CD8-positive, alpha-beta memory T cell (primary cell): ENCODE measurements at regions not wholly inside any gene's neighbourhood (a gene's known extent, or its start where the extent isn't known, plus 50 kb on each side); places are given as distances from the start of the nearest gene placed in this dataset.

Source experiments
- CTCF ChIA-PET: fragments of 350-600 bp; sonication (Branson Sonifier 250); formaldehyde crosslinking; loops from one replicate; lab custom pipeline; 2021; ENCODE audit warnings: antibody characterized with exemption; lab: Charles Lee
- POLR2A ChIA-PET: fragments of 350-600 bp; sonication (Branson Sonifier 250); formaldehyde crosslinking; loops from one replicate; lab custom pipeline; 2021; ENCODE audit warnings: antibody characterized with exemption; lab: Charles Lee
- DNase-seq, 5 donors: peaks; one replicate each; pipeline versions ENCODE4 v3.0.0 to v3.0.0-alpha.2; 2020 to 2022; ENCODE audit warnings: mixed read lengths in 1 of 5
- H3K27ac ChIP-seq: one replicate; pipeline ENCODE4 v1.7.0; 2013; ENCODE audit warnings: low read depth, mild to moderate bottlenecking, low read length, moderate library complexity
- H3K27me3 ChIP-seq: 2 replicates; pipeline ENCODE4 v1.7.0; 2013; ENCODE audit warnings: low read length, mild to moderate bottlenecking; ENCODE audit not compliant: insufficient read depth, poor library complexity, severe bottlenecking
- H3K36me3 ChIP-seq: 2 replicates; pipeline ENCODE4 v1.7.0; 2013; ENCODE audit warnings: mild to moderate bottlenecking, low read length, moderate library complexity; ENCODE audit not compliant: insufficient read depth
- H3K4me1 ChIP-seq: 2 replicates; pipeline ENCODE4 v1.7.0; 2013; ENCODE audit warnings: mild to moderate bottlenecking, low read length, moderate library complexity; ENCODE audit not compliant: insufficient read depth
- H3K4me3 ChIP-seq: 2 replicates; pipeline ENCODE4 v1.7.0; 2013; ENCODE audit warnings: mild to moderate bottlenecking, low read length
- H3K9me3 ChIP-seq: 2 replicates; pipeline ENCODE4 v1.7.0; 2013; ENCODE audit warnings: mild to moderate bottlenecking, low read length
- H3K27ac Mint-ChIP-seq, 8 donors: one replicate each; pipeline ENCODE4 v1.8.0; 2020 to 2021; ENCODE audit warnings: mixed read lengths in 8 of 8, mild to moderate bottlenecking in 6 of 8, inconsistent platforms in 3 of 8, moderate library complexity in 3 of 8
- H3K27me3 Mint-ChIP-seq, 2 donors: one replicate each; pipeline ENCODE4 v1.8.0; 2020 to 2021; ENCODE audit warnings: mixed read lengths in 2 of 2, mild to moderate bottlenecking in 1 of 2, moderate library complexity in 1 of 2
- H3K36me3 Mint-ChIP-seq, 3 donors: one replicate each; pipeline ENCODE4 v1.8.0; 2020 to 2021; ENCODE audit warnings: mixed read lengths in 3 of 3, inconsistent platforms in 1 of 3, mild to moderate bottlenecking in 1 of 3
- H3K4me1 Mint-ChIP-seq, 3 donors: one replicate each; pipeline ENCODE4 v1.8.0; 2020 to 2021; ENCODE audit warnings: mixed read lengths in 3 of 3, inconsistent platforms in 1 of 3, mild to moderate bottlenecking in 1 of 3
- H3K4me3 Mint-ChIP-seq, 7 donors: one replicate each; pipeline ENCODE4 v1.8.0; 2020 to 2021; ENCODE audit warnings: mixed read lengths in 7 of 7, mild to moderate bottlenecking in 6 of 7, moderate library complexity in 4 of 7, inconsistent platforms in 2 of 7
- H3K9me3 Mint-ChIP-seq, 5 donors: one replicate each; pipeline ENCODE4 v1.8.0; 2020 to 2022; ENCODE audit warnings: mixed read lengths in 5 of 5, mild to moderate bottlenecking in 3 of 5, moderate library complexity in 2 of 5, inconsistent platforms in 1 of 5

DNA sequence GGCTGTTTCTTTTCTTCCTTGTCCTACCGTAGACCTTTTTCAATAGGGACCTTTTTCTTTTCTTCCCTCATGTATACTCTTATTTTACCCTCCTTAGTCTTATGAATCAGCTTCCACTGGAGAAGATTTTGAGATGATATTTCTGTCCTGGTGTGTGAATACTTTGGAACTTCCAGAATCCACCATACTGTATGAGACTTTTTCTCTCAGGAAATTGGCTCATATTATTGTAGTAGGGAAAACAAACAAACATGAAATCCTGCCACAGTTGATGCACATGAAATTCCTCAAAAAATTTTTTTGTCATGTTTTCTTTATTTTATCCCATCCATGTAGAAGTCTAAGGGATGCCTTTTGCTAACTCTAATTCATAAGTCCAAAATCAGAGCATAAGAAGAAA is 289.3 kb upstream of the PLSCR5 start:
- Mint-ChIP-seq H3K4me1 (no peaks in the 10 kb centered on the region), H3K27ac (no peak overlapping the region), H3K36me3 (no peaks in the 10 kb centered on the region), H3K4me3 (no peak overlapping the region), H3K9me3 (peaks cover 3 to 13% (median 4%) of the 10 kb centered on the region in 5 donors), H3K27me3 (no peaks in the 10 kb centered on the region)
- Histone ChIP-seq H3K27me3 (no peaks in the 10 kb centered on the region), H3K9me3 (no peaks in the 10 kb centered on the region), H3K4me3 (no peak overlapping the region), H3K36me3 (no peaks in the 10 kb centered on the region), H3K27ac (no peak overlapping the region), H3K4me1 (no peaks in the 10 kb centered on the region)
- ChIA-PET POLR2A (no interaction called here), CTCF (no interaction called here)
- DNase-seq, result no peak

DNA sequence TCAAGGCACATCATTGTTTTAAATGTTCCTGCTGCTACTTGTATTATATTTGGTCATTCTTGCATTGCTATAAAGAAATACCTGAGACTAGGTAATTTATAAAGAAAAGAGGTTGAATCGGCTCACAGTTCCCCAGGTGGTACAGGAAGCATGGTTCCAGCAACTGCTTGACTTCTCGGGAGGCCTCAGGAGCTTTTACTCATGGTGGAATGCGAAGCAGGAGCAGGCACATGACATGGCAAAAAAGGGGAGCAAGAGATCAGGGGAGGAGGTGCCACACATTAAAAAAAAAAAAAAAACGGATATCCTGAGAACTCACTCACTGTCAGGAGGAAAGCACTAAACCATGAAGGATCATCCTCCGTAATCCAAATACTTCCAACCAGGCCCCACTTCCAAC is 286.9 kb upstream of the PLSCR5 start:
- no peaks in the 10 kb centered on the region for H3K36me3 ChIP-seq
- no peaks in the 10 kb centered on the region for H3K27me3 Mint-ChIP-seq

DNA sequence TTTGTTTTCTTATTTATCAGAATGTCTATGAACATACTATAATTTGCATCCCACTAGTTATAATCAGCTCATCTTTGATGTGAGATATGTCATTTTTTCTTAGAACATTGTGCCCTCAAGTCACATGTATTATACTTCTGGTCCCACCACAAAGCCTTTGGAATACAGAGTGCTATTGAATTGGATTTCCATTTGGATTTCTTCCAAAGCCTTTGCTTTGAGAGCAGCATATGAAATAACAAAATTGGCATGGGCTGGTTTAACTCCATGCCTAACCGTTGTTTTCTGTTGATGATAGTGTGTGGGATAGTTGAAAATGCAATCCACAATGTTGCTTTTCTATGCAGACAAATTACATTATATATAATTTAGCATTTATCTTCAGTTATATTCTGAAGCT is 284.5 kb upstream of the PLSCR5 start:
- Mint-ChIP-seq H3K27me3 (no peaks in the 10 kb centered on the region), H3K36me3 (no peaks in the 10 kb centered on the region), H3K27ac (no peak overlapping the region), H3K4me1 (no peaks in the 10 kb centered on the region), H3K9me3 (peaks cover 0 to 30% (median 5%) of the 10 kb centered on the region in 5 donors), H3K4me3 (no peak overlapping the region)
- POLR2A ChIA-PET, result no interaction called here
- H3K27me3 ChIP-seq, result no peaks in the 10 kb centered on the region
- H3K9me3 ChIP-seq, result no peaks in the 10 kb centered on the region
- no peaks in the 10 kb centered on the region for H3K36me3 ChIP-seq
- no peaks in the 10 kb centered on the region for H3K4me1 ChIP-seq
- no peak for DNase-seq
- no peak overlapping the region for H3K4me3 ChIP-seq
- CTCF ChIA-PET, result no interaction called here
- no peak overlapping the region for H3K27ac ChIP-seq

More for the DNA sequence above, 286.9 kb upstream of the PLSCR5 start:
- H3K4me1 ChIP-seq, result no peaks in the 10 kb centered on the region
- Mint-ChIP-seq H3K36me3 (no peaks in the 10 kb centered on the region), H3K27ac (no peak overlapping the region), H3K4me1 (no peaks in the 10 kb centered on the region), H3K4me3 (no peak overlapping the region), H3K9me3 (peaks cover 3 to 23% (median 3%) of the 10 kb centered on the region in 5 donors)
- POLR2A ChIA-PET, result no interaction called here
- H3K27ac ChIP-seq, result no peak overlapping the region
- CTCF ChIA-PET, result no interaction called here
- H3K4me3 ChIP-seq, result no peak overlapping the region
- no peak for DNase-seq
- H3K9me3 ChIP-seq, result no peaks in the 10 kb centered on the region
- H3K27me3 ChIP-seq, result no peaks in the 10 kb centered on the region

DNA sequence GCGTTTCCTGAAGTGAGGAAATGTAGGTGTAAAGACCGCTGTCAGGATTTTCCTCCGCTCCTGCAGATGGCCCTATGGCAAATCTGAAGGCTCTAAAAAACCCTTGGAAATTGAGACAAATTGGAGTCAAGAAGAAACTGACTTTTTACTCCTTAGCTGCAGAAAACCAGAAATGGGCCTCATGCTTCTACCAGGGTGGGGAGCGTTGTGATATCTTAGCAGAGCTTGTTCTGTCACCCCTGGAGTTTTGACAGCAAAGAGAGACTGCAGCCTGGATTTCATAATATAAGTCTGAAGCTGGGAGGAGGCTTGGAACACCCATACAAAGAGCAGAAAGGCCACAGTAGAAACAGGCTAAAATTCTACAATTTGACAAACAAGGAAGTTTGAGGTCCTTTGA is 283.0 kb upstream of the PLSCR5 start:
- H3K27me3 Mint-ChIP-seq, result no peaks in the 10 kb centered on the region
- H3K4me1 Mint-ChIP-seq, result no peaks in the 10 kb centered on the region
- Histone ChIP-seq H3K4me3 (no peak overlapping the region), H3K27me3 (no peaks in the 10 kb centered on the region), H3K36me3 (no peaks in the 10 kb centered on the region), H3K9me3 (no peaks in the 10 kb centered on the region), H3K27ac (no peak overlapping the region), H3K4me1 (no peaks in the 10 kb centered on the region)
- H3K9me3 Mint-ChIP-seq, result peaks cover 0 to 30% (median 6%) of the 10 kb centered on the region in 5 donors
- no peak overlapping the region for H3K4me3 Mint-ChIP-seq
- no peaks in the 10 kb centered on the region for H3K36me3 Mint-ChIP-seq
- ChIA-PET POLR2A (no interaction called here), CTCF (interaction anchor here (0.7 kb wide), 1 partner anchor 105 kb away, joined by 3 read pairs; no protein-coding TSS in a partner anchor)
- no peak for DNase-seq
- no peak overlapping the region for H3K27ac Mint-ChIP-seq

DNA sequence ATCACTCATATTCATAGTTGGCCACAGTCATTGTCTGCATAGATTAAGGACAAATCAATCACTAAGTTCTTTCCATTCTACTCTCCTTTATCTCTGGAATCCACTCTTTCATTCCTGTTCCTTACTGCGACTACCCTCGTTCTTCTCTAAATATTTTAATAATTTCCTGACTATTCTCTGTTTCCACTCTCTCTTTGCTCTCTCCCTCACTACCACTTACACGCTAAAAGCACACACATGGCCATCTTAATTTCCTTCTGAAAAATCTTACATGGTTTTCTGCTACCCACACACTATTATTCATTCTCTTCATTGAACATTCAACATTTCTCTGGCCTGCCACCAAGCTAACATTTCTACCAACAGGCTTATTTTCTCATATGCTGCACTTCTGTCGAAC is 279.6 kb upstream of the PLSCR5 start:
- Histone ChIP-seq H3K27me3 (no peaks in the 10 kb centered on the region), H3K36me3 (no peaks in the 10 kb centered on the region), H3K4me3 (no peak overlapping the region), H3K9me3 (no peaks in the 10 kb centered on the region), H3K27ac (no peak overlapping the region), H3K4me1 (no peaks in the 10 kb centered on the region)
- H3K4me3 Mint-ChIP-seq, result no peak overlapping the region
- H3K9me3 Mint-ChIP-seq, result peaks cover 2 to 35% (median 6%) of the 10 kb centered on the region in 5 donors
- POLR2A ChIA-PET, result no interaction called here
- no peaks in the 10 kb centered on the region for H3K36me3 Mint-ChIP-seq
- DNase-seq, result no peak
- H3K27ac Mint-ChIP-seq, result no peak overlapping the region
- H3K27me3 Mint-ChIP-seq, result no peaks in the 10 kb centered on the region
- H3K4me1 Mint-ChIP-seq, result no peaks in the 10 kb centered on the region
- CTCF ChIA-PET, result no interaction called here

DNA sequence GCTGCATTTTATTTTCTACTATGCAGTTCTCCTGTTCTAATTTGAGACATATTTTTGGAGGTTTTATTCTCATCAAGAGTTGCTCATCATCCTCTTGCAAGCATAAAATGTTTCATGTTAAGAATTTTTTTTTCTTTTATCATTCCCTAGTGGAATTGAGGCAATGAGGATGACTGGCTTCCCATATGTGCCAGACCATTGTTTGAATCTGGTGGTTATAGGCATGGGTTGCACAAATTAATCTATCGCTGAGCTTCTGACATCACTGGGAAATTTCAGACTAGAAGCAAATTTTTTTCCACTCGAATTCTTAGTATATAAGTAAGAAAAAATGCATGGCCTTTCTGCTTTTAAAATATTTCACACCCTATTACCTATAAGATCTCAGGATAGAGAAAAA is 279.1 kb upstream of the PLSCR5 start:
- Mint-ChIP-seq H3K4me3 (no peak overlapping the region), H3K27me3 (no peaks in the 10 kb centered on the region), H3K27ac (no peak overlapping the region), H3K36me3 (no peaks in the 10 kb centered on the region), H3K4me1 (no peaks in the 10 kb centered on the region), H3K9me3 (peaks cover 2 to 38% (median 6%) of the 10 kb centered on the region in 5 donors)
- Histone ChIP-seq H3K27me3 (no peaks in the 10 kb centered on the region), H3K36me3 (no peaks in the 10 kb centered on the region), H3K4me3 (no peak overlapping the region), H3K27ac (no peak overlapping the region), H3K9me3 (no peaks in the 10 kb centered on the region), H3K4me1 (no peaks in the 10 kb centered on the region)
- no peak for DNase-seq
- ChIA-PET CTCF (no interaction called here), POLR2A (no interaction called here)

DNA sequence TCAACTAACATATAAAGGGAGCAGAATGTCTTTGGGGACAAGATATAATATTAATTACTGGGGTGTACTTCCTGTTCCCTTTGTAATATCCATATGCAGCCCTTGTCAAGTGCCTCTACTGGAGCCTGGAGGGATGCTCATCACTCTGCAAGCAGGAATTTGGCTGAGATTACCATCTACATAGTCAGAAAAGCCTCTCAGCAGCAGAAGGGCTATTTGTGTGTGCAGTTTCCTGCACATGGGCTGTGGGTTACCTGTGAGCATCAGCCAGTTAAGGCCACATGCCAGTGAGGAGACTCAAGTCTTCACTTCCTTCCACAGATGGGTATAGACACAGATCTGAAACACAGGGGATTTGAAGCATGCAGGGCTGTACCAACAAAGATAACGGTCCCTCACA is 278.1 kb upstream of the PLSCR5 start:
- Mint-ChIP-seq H3K36me3 (no peaks in the 10 kb centered on the region), H3K4me3 (no peak overlapping the region), H3K4me1 (no peaks in the 10 kb centered on the region), H3K27ac (no peak overlapping the region), H3K27me3 (no peaks in the 10 kb centered on the region), H3K9me3 (peaks cover 2 to 35% (median 6%) of the 10 kb centered on the region in 5 donors)
- POLR2A ChIA-PET, result no interaction called here
- no peaks in the 10 kb centered on the region for H3K36me3 ChIP-seq
- no peaks in the 10 kb centered on the region for H3K4me1 ChIP-seq
- H3K27ac ChIP-seq, result no peak overlapping the region
- no peaks in the 10 kb centered on the region for H3K27me3 ChIP-seq
- no peak overlapping the region for H3K4me3 ChIP-seq
- no peak for DNase-seq
- no peaks in the 10 kb centered on the region for H3K9me3 ChIP-seq
- CTCF ChIA-PET, result no interaction called here

DNA sequence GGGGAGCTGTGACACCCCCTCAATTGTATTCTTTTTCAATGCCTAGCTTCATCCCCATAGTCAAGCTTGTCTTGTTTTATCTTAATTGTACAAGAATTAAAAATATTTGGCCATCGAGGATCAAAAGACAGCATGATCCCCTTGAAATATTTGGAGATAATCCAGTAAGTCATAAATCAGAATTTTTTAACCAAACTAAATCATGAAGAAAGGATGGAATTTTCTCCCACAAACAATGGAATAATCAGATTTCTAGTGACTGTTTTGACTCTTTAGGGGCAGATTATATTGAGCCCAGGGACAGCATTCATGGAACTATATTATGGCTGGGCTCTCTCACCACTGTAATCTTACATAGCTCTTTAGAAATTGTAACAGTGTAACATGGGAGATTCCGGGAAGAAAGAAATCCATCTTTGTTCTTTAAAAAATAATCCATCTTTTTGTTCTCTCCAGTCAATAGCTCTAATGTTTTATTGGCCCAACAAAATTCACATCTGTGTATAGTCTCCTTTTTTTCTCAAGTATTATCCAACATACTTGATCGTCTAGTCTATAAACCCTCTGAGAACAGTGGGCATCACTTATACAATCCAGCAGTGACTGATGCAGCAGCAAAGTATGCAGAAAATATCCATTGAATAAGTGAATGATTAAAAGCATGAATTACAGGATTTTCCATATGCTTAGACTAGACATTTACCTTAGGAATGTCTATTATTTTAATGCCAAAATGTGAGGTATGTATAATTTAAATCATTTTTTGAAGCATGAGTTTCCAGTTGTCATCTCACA is 277.0 kb upstream of the PLSCR5 start:
- H3K27me3 ChIP-seq, result no peaks in the 10 kb centered on the region
- no peaks in the 10 kb centered on the region for H3K9me3 ChIP-seq
- Mint-ChIP-seq H3K27ac (no peak overlapping the region), H3K4me1 (no peaks in the 10 kb centered on the region), H3K4me3 (no peak overlapping the region), H3K27me3 (no peaks in the 10 kb centered on the region), H3K36me3 (no peaks in the 10 kb centered on the region), H3K9me3 (peaks cover 2 to 28% (median 5%) of the 10 kb centered on the region in 5 donors)
- CTCF ChIA-PET, result no interaction called here
- no peak for DNase-seq
- POLR2A ChIA-PET, result no interaction called here
- no peaks in the 10 kb centered on the region for H3K4me1 ChIP-seq
- H3K4me3 ChIP-seq, result no peak overlapping the region
- H3K36me3 ChIP-seq, result no peaks in the 10 kb centered on the region
- no peak overlapping the region for H3K27ac ChIP-seq
